ENCODE measurements at regions not wholly inside any gene's neighbourhood (a gene's known extent, or its start where the extent isn't known, plus 50 kb on each side); places are given as distances from the start of the nearest gene placed in this dataset.

GRCh38 chr3:117998071-117998470, 1036.6 kb downstream of the IGSF11 start:
- TF ChIP-seq, protein P1, sequence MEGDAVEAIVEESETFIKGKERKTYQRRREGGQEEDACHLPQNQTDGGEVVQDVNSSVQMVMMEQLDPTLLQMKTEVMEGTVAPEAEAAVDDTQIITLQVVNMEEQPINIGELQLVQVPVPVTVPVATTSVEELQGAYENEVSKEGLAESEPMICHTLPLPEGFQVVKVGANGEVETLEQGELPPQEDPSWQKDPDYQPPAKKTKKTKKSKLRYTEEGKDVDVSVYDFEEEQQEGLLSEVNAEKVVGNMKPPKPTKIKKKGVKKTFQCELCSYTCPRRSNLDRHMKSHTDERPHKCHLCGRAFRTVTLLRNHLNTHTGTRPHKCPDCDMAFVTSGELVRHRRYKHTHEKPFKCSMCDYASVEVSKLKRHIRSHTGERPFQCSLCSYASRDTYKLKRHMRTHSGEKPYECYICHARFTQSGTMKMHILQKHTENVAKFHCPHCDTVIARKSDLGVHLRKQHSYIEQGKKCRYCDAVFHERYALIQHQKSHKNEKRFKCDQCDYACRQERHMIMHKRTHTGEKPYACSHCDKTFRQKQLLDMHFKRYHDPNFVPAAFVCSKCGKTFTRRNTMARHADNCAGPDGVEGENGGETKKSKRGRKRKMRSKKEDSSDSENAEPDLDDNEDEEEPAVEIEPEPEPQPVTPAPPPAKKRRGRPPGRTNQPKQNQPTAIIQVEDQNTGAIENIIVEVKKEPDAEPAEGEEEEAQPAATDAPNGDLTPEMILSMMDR (conservative IDR thresholded peaks at IDR 0.05): no peak
- TF ChIP-seq EZH2 (IDR thresholded peaks at IDR 0.05; ENCODE audit: low read depth): no peak

Measured in PC-9 (cell line).